ENCODE measurements at regions not wholly inside any gene's neighbourhood (a gene's known extent, or its start where the extent isn't known, plus 50 kb on each side); places are given as distances from the start of the nearest gene placed in this dataset.
"Not testable (repeated sequence)": the region's sequence is repeated elsewhere in the genome, so short reads cannot be mapped to it uniquely, and the experiment has no call there.

- H3K4me1 ChIP-seq (ENCODE audit: low read length): peaks cover 28% of the 10 kb centered on the region
- no peak for DNase-seq
- H3K27ac ChIP-seq (ENCODE audit: low read length): no peak overlapping the region
- H3K4me2 ChIP-seq (ENCODE audit: low read depth, low read length): no peak overlapping the region
- H3F3A ChIP-seq (ENCODE audit: insufficient read depth, low read length): peaks cover 9% of the 10 kb centered on the region; the same call in 1 of the 2 replicates
- no peaks in the 10 kb centered on the region for H3K9me3 ChIP-seq (replicated peaks; ENCODE audit: insufficient read depth, low read length)
- H3K9ac ChIP-seq (ENCODE audit: low read length): no peak overlapping the region
- no peaks in the 10 kb centered on the region for H4K20me1 ChIP-seq (ENCODE audit: insufficient read depth, low read length)
- TF ChIP-seq EZH2 (optimal IDR thresholded peaks at IDR 0.05; ENCODE audit: low read depth, low read length): no peak
- TF ChIP-seq CTCF (IDR thresholded peaks at IDR 0.05; ENCODE audit: low read length): no peak
- no peak for TF ChIP-seq EZH2phosphoT487 (IDR thresholded peaks at IDR 0.05; ENCODE audit: low read length)
- no peaks in the 10 kb centered on the region for H3K27me3 ChIP-seq (replicated peaks; ENCODE audit: insufficient read depth, low read length)
- no peak overlapping the region for H3K4me3 ChIP-seq (ENCODE audit: low read length)
- H2AFZ ChIP-seq (ENCODE audit: low read length): no peak overlapping the region
- H3K9me2 ChIP-seq (replicated peaks; ENCODE audit: insufficient read depth, low read length): no peaks in the 10 kb centered on the region
- no peaks in the 10 kb centered on the region for H3K36me3 ChIP-seq (replicated peaks; ENCODE audit: insufficient read depth, low read length)
- no peaks in the 10 kb centered on the region for H3K79me2 ChIP-seq (ENCODE audit: low read length)
These were observed 86.9 kb upstream of the C15orf39 start for GRCh38 chr15:75114796-75115195.

GRCh38 chr15:75115411-75115913, 86.2 kb upstream of the C15orf39 start:
- not testable (repeated sequence) for H3K27ac ChIP-seq (ENCODE audit: low read length); H3K4me3 ChIP-seq (ENCODE audit: low read length); H4K20me1 ChIP-seq (ENCODE audit: insufficient read depth, low read length); H3K36me3 ChIP-seq (replicated peaks; ENCODE audit: insufficient read depth, low read length); H2AFZ ChIP-seq (ENCODE audit: low read length); H3K27me3 ChIP-seq (replicated peaks; ENCODE audit: insufficient read depth, low read length); H3K79me2 ChIP-seq (ENCODE audit: low read length); H3K4me2 ChIP-seq (ENCODE audit: low read depth, low read length); H3K9ac ChIP-seq (ENCODE audit: low read length); DNase-seq; H3K9me2 ChIP-seq (replicated peaks; ENCODE audit: insufficient read depth, low read length); H3F3A ChIP-seq (ENCODE audit: insufficient read depth, low read length); H3K9me3 ChIP-seq (replicated peaks; ENCODE audit: insufficient read depth, low read length)
- H3K4me1 ChIP-seq (ENCODE audit: low read length): peaks cover 27% of the 10 kb centered on the region

GRCh38 chr15:75116143-75116542, 85.5 kb upstream of the C15orf39 start:
- not testable (repeated sequence) for H3K9ac ChIP-seq (ENCODE audit: low read length); H2AFZ ChIP-seq (ENCODE audit: low read length); H4K20me1 ChIP-seq (ENCODE audit: insufficient read depth, low read length); H3K9me2 ChIP-seq (replicated peaks; ENCODE audit: insufficient read depth, low read length); H3K27me3 ChIP-seq (replicated peaks; ENCODE audit: insufficient read depth, low read length); H3K9me3 ChIP-seq (replicated peaks; ENCODE audit: insufficient read depth, low read length); H3F3A ChIP-seq (ENCODE audit: insufficient read depth, low read length); H3K4me3 ChIP-seq (ENCODE audit: low read length); H3K27ac ChIP-seq (ENCODE audit: low read length); DNase-seq; H3K36me3 ChIP-seq (replicated peaks; ENCODE audit: insufficient read depth, low read length); H3K79me2 ChIP-seq (ENCODE audit: low read length); H3K4me2 ChIP-seq (ENCODE audit: low read depth, low read length)
- peaks cover 21% of the 10 kb centered on the region for H3K4me1 ChIP-seq (ENCODE audit: low read length)

- H3K27me3 ChIP-seq (replicated peaks; ENCODE audit: insufficient read depth, low read length): no peaks in the 10 kb centered on the region
- no peak for TF ChIP-seq EZH2phosphoT487 (IDR thresholded peaks at IDR 0.05; ENCODE audit: low read length)
- TF ChIP-seq EZH2 (optimal IDR thresholded peaks at IDR 0.05; ENCODE audit: low read depth, low read length): no peak
- TF ChIP-seq CTCF (IDR thresholded peaks at IDR 0.05; ENCODE audit: low read length): no peak
- H2AFZ ChIP-seq (ENCODE audit: low read length): no peak overlapping the region
- H4K20me1 ChIP-seq (ENCODE audit: insufficient read depth, low read length): no peaks in the 10 kb centered on the region
- no peaks in the 10 kb centered on the region for H3K79me2 ChIP-seq (ENCODE audit: low read length)
- H3K4me1 ChIP-seq (ENCODE audit: low read length): peaks cover 12% of the 10 kb centered on the region
- H3K4me3 ChIP-seq (ENCODE audit: low read length): no peak overlapping the region
- DNase-seq: no peak
- peaks cover under 1% of the 10 kb centered on the region; the same call in 1 of the 2 replicates for H3F3A ChIP-seq (ENCODE audit: insufficient read depth, low read length)
- H3K36me3 ChIP-seq (replicated peaks; ENCODE audit: insufficient read depth, low read length): no peaks in the 10 kb centered on the region
- no peak overlapping the region for H3K9ac ChIP-seq (ENCODE audit: low read length)
- H3K9me2 ChIP-seq (replicated peaks; ENCODE audit: insufficient read depth, low read length): no peaks in the 10 kb centered on the region
- no peak overlapping the region for H3K27ac ChIP-seq (ENCODE audit: low read length)
- H3K9me3 ChIP-seq (replicated peaks; ENCODE audit: insufficient read depth, low read length): no peaks in the 10 kb centered on the region
- H3K4me2 ChIP-seq (ENCODE audit: low read depth, low read length): no peak overlapping the region
These were observed 83.7 kb upstream of the C15orf39 start for GRCh38 chr15:75117993-75118392.

GRCh38 chr15:75119312-75119711, 82.4 kb upstream of the C15orf39 start:
- not testable (repeated sequence) for H3K9me3 ChIP-seq (replicated peaks; ENCODE audit: insufficient read depth, low read length); DNase-seq; H3K9me2 ChIP-seq (replicated peaks; ENCODE audit: insufficient read depth, low read length); H2AFZ ChIP-seq (ENCODE audit: low read length); H3K79me2 ChIP-seq (ENCODE audit: low read length); H3K4me3 ChIP-seq (ENCODE audit: low read length); H3K36me3 ChIP-seq (replicated peaks; ENCODE audit: insufficient read depth, low read length); H3K9ac ChIP-seq (ENCODE audit: low read length); H3F3A ChIP-seq (ENCODE audit: insufficient read depth, low read length); H3K4me2 ChIP-seq (ENCODE audit: low read depth, low read length); H3K27ac ChIP-seq (ENCODE audit: low read length); H4K20me1 ChIP-seq (ENCODE audit: insufficient read depth, low read length); H3K27me3 ChIP-seq (replicated peaks; ENCODE audit: insufficient read depth, low read length)
- peaks cover 14% of the 10 kb centered on the region for H3K4me1 ChIP-seq (ENCODE audit: low read length)
